Uterus (tissue), 3 donors: ENCODE measurements at regions not wholly inside any gene's neighbourhood (a gene's known extent, or its start where the extent isn't known, plus 50 kb on each side); places are given as distances from the start of the nearest gene placed in this dataset.

ENCODE experiments used
- DNase-seq, 2 donors: peaks; one replicate each; pipeline ENCODE4 v3.0.0-alpha.2; 2019 to 2020
- H3K27ac ChIP-seq, 2 donors: fragments of 200-600 bp; sonication (generic); 1 replicate in 1 of 2; 2 replicates in 1 of 2; pipeline ENCODE4 v1.5.1; 2016 to 2018
- H3K27me3 ChIP-seq, 2 donors: fragments of 200-600 bp; sonication (generic); one replicate each; pipeline ENCODE4 v1.5.1; 2018 to 2019; ENCODE audit warnings: control low read depth in 1 of 2
- H3K36me3 ChIP-seq, 2 donors: fragments of 200-600 bp; sonication (generic); one replicate each; pipeline ENCODE4 v1.5.1; 2019; ENCODE audit warnings: control low read depth in 1 of 2
- H3K4me1 ChIP-seq, 2 donors: fragments of 200-600 bp; sonication (generic); one replicate each; pipeline ENCODE4 v1.5.1; 2018 to 2019; ENCODE audit warnings: control low read depth in 1 of 2
- H3K4me3 ChIP-seq, 2 donors: fragments of 200-600 bp; sonication (generic); 1 replicate in 1 of 2; 2 replicates in 1 of 2; pipeline ENCODE4 v1.5.1; 2018 to 2019; ENCODE audit warnings: mild to moderate bottlenecking in 1 of 2
- H3K9me3 ChIP-seq, 2 donors: fragments of 200-600 bp; sonication (generic); one replicate each; pipeline ENCODE4 v1.5.1; 2019; ENCODE audit warnings: control low read depth in 1 of 2
- POLR2A ChIP-seq, 2 donors: fragments of 450-650 bp; IDR thresholded peaks; one replicate each; pipeline ENCODE4 v1.6.1; 2016; ENCODE audit warnings: antibody characterized with exemption in 2 of 2, mild to moderate bottlenecking in 1 of 2, moderate library complexity in 1 of 2
- intact Hi-C: fragments of 100-400 bp; cut with DNase I; formaldehyde crosslinking; loops from one replicate; pipeline ENCODE4 v1.15.1; 2023; ENCODE audit warnings: low total_unique reads
- TF ChIP-seq, protein P1 (sequence below), 4 experiments: fragments of 200-600 bp in 2 of 4; fragments of 450-650 bp in 2 of 4; sonication (generic) in 2 of 4; IDR thresholded peaks; one replicate each; pipeline ENCODE4 v1.5.1; 2016 to 2019; ENCODE audit warnings: antibody characterized with exemption in 4 of 4, mild to moderate bottlenecking in 2 of 4, moderate library complexity in 1 of 4
- donor health status: DM: yes; HTN: yes; CAD: no.

DNA sequence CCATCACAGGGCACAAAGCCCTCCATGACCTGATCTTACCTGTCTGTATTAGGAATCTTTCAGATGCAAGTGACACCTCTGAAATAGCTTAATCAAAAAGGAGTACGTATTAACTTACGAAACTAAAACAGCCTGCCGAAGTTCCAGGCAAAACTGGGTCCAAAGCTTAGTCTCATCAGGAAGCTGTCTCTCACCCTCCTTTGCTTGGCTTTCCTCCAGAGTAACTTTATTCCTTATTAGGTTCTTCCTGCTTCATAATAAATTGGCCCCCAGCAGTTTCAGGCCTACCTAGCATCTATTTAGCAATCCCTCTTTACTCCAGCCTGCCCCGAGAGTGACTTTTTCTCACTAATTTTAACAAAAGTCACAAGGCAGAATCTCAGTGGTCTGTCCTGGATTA lies 58.4 kb upstream of the STK32A start:
- H3K4me3 ChIP-seq = no peak overlapping the region
- no peaks in the 10 kb centered on the region for H3K36me3 ChIP-seq
- TF ChIP-seq POLR2A (IDR thresholded peaks at IDR 0.05) = no peak
- TF ChIP-seq, protein P1, sequence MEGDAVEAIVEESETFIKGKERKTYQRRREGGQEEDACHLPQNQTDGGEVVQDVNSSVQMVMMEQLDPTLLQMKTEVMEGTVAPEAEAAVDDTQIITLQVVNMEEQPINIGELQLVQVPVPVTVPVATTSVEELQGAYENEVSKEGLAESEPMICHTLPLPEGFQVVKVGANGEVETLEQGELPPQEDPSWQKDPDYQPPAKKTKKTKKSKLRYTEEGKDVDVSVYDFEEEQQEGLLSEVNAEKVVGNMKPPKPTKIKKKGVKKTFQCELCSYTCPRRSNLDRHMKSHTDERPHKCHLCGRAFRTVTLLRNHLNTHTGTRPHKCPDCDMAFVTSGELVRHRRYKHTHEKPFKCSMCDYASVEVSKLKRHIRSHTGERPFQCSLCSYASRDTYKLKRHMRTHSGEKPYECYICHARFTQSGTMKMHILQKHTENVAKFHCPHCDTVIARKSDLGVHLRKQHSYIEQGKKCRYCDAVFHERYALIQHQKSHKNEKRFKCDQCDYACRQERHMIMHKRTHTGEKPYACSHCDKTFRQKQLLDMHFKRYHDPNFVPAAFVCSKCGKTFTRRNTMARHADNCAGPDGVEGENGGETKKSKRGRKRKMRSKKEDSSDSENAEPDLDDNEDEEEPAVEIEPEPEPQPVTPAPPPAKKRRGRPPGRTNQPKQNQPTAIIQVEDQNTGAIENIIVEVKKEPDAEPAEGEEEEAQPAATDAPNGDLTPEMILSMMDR (IDR thresholded peaks at IDR 0.05) = no peak
- H3K27me3 ChIP-seq = no peaks in the 10 kb centered on the region
- no peak for DNase-seq
- no peaks in the 10 kb centered on the region for H3K9me3 ChIP-seq
- intact Hi-C loops = no loop called here
- H3K27ac ChIP-seq = no peak overlapping the region
- no peaks in the 10 kb centered on the region for H3K4me1 ChIP-seq

DNA sequence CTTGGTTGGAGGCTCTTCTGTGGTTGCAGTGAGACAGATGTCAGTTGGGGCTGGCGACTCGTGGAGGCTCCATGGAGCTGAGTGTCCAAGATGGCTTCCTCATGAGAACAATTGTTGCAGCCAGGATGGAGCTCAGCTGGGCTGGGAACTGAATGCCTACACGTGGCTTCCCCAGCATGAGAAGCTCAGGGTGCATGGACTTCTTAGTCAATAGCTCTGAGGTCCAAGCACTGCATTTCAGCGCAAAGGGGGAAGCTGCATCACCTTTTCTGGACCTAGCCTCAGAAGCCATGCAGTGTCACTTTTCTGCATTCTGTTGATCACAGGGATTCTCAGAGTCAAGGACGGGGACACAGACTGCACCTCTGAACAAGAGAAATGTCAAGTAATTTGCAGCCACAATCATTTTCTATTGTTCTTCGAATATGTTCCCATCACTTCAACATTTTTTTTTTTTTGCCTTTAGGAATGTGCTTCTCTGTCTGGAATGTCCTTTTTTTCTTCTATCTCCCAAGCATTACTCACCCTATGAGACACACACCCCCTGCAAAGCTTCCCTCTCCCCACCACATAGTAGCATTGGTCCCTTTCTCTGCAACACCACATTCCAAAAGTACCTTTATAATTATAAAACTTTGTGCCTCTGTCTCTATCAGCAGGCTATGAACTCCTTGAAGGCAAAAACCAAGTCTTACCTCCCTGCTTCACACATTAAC lies 57.5 kb upstream of the STK32A start:
- intact Hi-C loops = no loop called here
- Histone ChIP-seq H3K27me3 (no peaks in the 10 kb centered on the region), H3K4me1 (no peaks in the 10 kb centered on the region), H3K4me3 (no peak overlapping the region), H3K9me3 (no peaks in the 10 kb centered on the region), H3K36me3 (no peaks in the 10 kb centered on the region), H3K27ac (no peak overlapping the region)
- no peak for DNase-seq
- TF ChIP-seq POLR2A (IDR thresholded peaks at IDR 0.05) = no peak

DNA sequence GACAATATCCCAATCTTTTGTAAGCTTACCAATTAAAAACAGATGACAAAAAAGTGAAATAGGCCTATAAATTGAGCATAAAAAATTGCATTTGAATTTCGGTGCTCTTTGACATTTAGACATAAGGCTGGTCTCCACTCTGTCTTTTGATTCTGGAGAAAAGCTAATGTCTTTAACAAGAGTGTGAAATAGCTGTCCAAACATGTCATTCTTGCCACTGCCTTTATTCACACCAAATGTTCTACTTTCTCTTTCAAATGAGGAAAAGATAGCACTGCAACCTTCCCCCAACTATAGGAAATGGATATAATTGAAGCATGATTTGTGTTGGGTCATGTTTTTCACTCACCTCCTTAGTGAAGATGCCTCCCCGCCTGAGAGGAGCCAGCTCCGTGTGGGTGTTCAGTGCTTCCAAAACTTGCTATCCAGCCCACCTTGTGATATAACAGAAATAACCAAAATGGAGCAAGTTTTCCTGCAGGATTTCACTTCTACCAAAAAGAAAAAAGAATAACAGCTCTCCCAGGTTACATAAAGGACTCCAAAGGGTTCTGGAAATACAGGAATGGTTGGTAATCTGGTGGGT lies 55.2 kb upstream of the STK32A start:
- Histone ChIP-seq H3K4me1 (no peaks in the 10 kb centered on the region), H3K27me3 (no peaks in the 10 kb centered on the region), H3K9me3 (no peaks in the 10 kb centered on the region), H3K36me3 (no peaks in the 10 kb centered on the region), H3K4me3 (no peak overlapping the region), H3K27ac (no peak overlapping the region)
- no peak for DNase-seq
- no peak for TF ChIP-seq POLR2A (IDR thresholded peaks at IDR 0.05)
- TF ChIP-seq, protein P1 (IDR thresholded peaks at IDR 0.05) = no peak
- intact Hi-C loops = no loop called here

DNA sequence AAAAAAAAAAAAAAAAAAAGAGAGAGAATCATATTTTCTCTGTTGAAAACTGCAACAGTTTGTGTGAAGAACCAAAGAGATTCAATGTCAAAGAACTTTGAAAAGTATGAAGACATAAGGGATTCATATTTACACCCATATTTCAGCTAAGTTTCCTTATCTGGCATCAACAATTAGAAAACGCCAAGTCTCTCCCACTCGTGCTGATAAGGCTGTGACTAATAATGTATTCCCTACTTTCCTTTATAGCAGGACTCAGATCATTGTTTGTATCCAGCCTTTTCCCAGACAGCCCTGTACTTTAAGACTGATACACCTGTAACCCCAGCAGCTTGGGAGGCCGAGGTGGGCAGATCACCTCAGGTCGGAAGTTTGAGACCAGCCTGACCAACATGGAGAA lies 54.1 kb upstream of the STK32A start:
- H3K36me3 ChIP-seq = no peaks in the 10 kb centered on the region
- DNase-seq = no peak
- TF ChIP-seq, protein P1 (IDR thresholded peaks at IDR 0.05) = no peak
- no peak for TF ChIP-seq POLR2A (IDR thresholded peaks at IDR 0.05)
- H3K9me3 ChIP-seq = no peaks in the 10 kb centered on the region
- intact Hi-C loops = no loop called here
- no peaks in the 10 kb centered on the region for H3K4me1 ChIP-seq
- H3K27ac ChIP-seq = no peak overlapping the region
- H3K4me3 ChIP-seq = no peak overlapping the region
- H3K27me3 ChIP-seq = no peaks in the 10 kb centered on the region
